CD14-positive monocyte (primary cell): ENCODE measurements at regions not wholly inside any gene's neighbourhood (a gene's known extent, or its start where the extent isn't known, plus 50 kb on each side); places are given as distances from the start of the nearest gene placed in this dataset.

ENCODE experiments used
- DNase-seq, 3 donors: peaks; one replicate each; pipeline ENCODE4 v3.0.0-alpha.2; 2011 to 2022
- H2AFZ ChIP-seq: 2 replicates; pipeline ENCODE4 v1.6.0; 2012; ENCODE audit warnings: mild to moderate bottlenecking, low read depth, low read length, inconsistent platforms; ENCODE audit not compliant: insufficient read depth, poor library complexity, severe bottlenecking
- H3K27ac ChIP-seq, 2 donors: 1 replicate in 1 of 2; 2 replicates in 1 of 2; pipeline ENCODE4 v1.5.1; 2012 to 2013; ENCODE audit warnings: low read length in 2 of 2, control low read depth in 1 of 2, inconsistent platforms in 1 of 2, low read depth in 1 of 2, mild to moderate bottlenecking in 1 of 2
- H3K27me3 ChIP-seq, 2 donors: one replicate each; pipeline versions ENCODE4 v1.6.0 to v1.6.1; 2011 to 2013; ENCODE audit warnings: low read length in 2 of 2; ENCODE audit not compliant: control insufficient read depth in 2 of 2, insufficient read depth in 2 of 2
- H3K36me3 ChIP-seq, 2 donors: replicated peaks in 1 of 2; 1 replicate in 1 of 2; 2 replicates in 1 of 2; pipeline versions ENCODE4 v1.5.1 to v1.6.1; 2012 to 2013; ENCODE audit warnings: low read length in 2 of 2, control low read depth in 1 of 2, inconsistent platforms in 1 of 2, mild to moderate bottlenecking in 1 of 2; ENCODE audit not compliant: insufficient read depth in 2 of 2, control insufficient read depth in 1 of 2
- H3K4me1 ChIP-seq, 2 donors: 1 replicate in 1 of 2; 2 replicates in 1 of 2; pipeline versions ENCODE4 v1.5.1 to v1.6.1; 2012 to 2013; ENCODE audit warnings: low read length in 2 of 2, control low read depth in 1 of 2, inconsistent platforms in 1 of 2, mild to moderate bottlenecking in 1 of 2, moderate library complexity in 1 of 2; ENCODE audit not compliant: insufficient read depth in 2 of 2, control insufficient read depth in 1 of 2
- H3K4me2 ChIP-seq: replicated peaks from 2 replicates; pipeline ENCODE3; 2012; ENCODE audit warnings: low read length, moderate library complexity, mild to moderate bottlenecking; ENCODE audit not compliant: poor library complexity, severe bottlenecking; ENCODE audit errors: extremely low read depth
- H3K4me3 ChIP-seq, 3 experiments: fragments of 200-600 bp in 1 of 3; sonication (generic) in 1 of 3; replicated peaks in 1 of 3; 1 replicate in 2 of 3; 2 replicates in 1 of 3; pipeline ENCODE4 v1.5.1; 2011 to 2013; ENCODE audit warnings: low read length in 3 of 3, mild to moderate bottlenecking in 3 of 3, control low read depth in 2 of 3, low read depth in 2 of 3, inconsistent platforms in 1 of 3, moderate library complexity in 1 of 3
- H3K79me2 ChIP-seq: 2 replicates; pipeline ENCODE4 v1.6.0; 2012; ENCODE audit warnings: mild to moderate bottlenecking, control low read depth, inconsistent platforms, low read length, moderate library complexity; ENCODE audit not compliant: insufficient read depth
- H3K9ac ChIP-seq: 2 replicates; pipeline ENCODE4 v1.6.0; 2017; ENCODE audit warnings: low read length, mild to moderate bottlenecking; ENCODE audit not compliant: insufficient read depth, poor library complexity, severe bottlenecking
- H3K9me3 ChIP-seq, 2 donors: replicated peaks in 1 of 2; 1 replicate in 1 of 2; 2 replicates in 1 of 2; pipeline versions ENCODE4 v1.5.1 to v1.6.1; 2012 to 2013; ENCODE audit warnings: low read length in 2 of 2, control low read depth in 1 of 2; ENCODE audit not compliant: control insufficient read depth in 1 of 2, insufficient read depth in 1 of 2
- H4K20me1 ChIP-seq: 2 replicates; pipeline ENCODE4 v1.6.0; 2012; ENCODE audit warnings: mild to moderate bottlenecking, low read length, control low read depth, moderate library complexity; ENCODE audit not compliant: insufficient read depth
- H3K27ac Mint-ChIP-seq, 7 donors: one replicate each; pipeline ENCODE4 v1.8.0; 2020; ENCODE audit warnings: mild to moderate bottlenecking in 7 of 7, mixed read lengths in 7 of 7, moderate library complexity in 6 of 7, inconsistent platforms in 2 of 7
- H3K27me3 Mint-ChIP-seq, 3 donors: one replicate each; pipeline ENCODE4 v1.8.0; 2021 to 2022; ENCODE audit warnings: low read depth in 3 of 3, mild to moderate bottlenecking in 3 of 3, mixed read lengths in 3 of 3, moderate library complexity in 3 of 3, inconsistent platforms in 1 of 3
- H3K36me3 Mint-ChIP-seq, 2 donors: one replicate each; pipeline ENCODE4 v1.8.0; 2020; ENCODE audit warnings: mixed read lengths in 2 of 2, inconsistent platforms in 1 of 2, mild to moderate bottlenecking in 1 of 2
- H3K4me1 Mint-ChIP-seq: one replicate; pipeline ENCODE4 v1.8.0; 2020; ENCODE audit warnings: mild to moderate bottlenecking, mixed read lengths
- H3K4me3 Mint-ChIP-seq, 2 donors: one replicate each; pipeline ENCODE4 v1.8.0; 2020; ENCODE audit warnings: mild to moderate bottlenecking in 2 of 2, mixed read lengths in 2 of 2, moderate library complexity in 1 of 2
- H3K9me3 Mint-ChIP-seq, 7 donors: one replicate each; pipeline ENCODE4 v1.8.0; 2020 to 2022; ENCODE audit warnings: mixed read lengths in 7 of 7, mild to moderate bottlenecking in 6 of 7, moderate library complexity in 6 of 7, inconsistent platforms in 2 of 7
- WGBS: methylation state at CpG from one replicate; pipeline ENCODE4 v1.1.5; 2013; ENCODE audit warnings: missing lambda C conversion rate; ENCODE audit not compliant: insufficient coverage; 5-methylcytosine and 5-hydroxymethylcytosine counted together
- intact Hi-C, 2 donors: fragments of 100-400 bp; cut with micrococcal nuclease; formaldehyde crosslinking; loops; one replicate each; pipeline versions ENCODE4 v1.15.0 to v1.15.1; 2023
- TF ChIP-seq, protein P1 (sequence below): fragments of 200-600 bp; IDR thresholded peaks from one replicate; pipeline ENCODE4 v1.8.0; 2022; ENCODE audit warnings: antibody characterized with exemption, mild to moderate bottlenecking

DNA sequence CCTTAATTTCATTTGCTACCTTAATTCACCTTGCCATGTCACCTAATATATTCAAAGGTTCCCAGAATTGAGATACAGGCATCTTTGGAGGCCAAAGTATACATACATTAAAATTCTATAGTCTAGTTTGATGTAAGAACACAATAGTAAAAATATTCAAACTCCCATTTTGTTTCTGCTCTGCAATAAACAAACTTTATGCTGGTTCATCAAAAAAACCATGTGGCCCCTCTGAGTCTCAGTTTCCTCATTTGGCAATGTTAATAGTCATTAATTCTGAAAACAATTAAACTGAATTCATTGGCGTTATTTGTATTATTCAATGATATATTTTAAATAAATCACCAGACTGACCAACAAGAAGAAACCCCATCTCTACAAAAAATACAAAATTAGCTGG, 639.4 kb upstream of the INTU start:
- DNase-seq = no peak
- H3K4me3 Mint-ChIP-seq = no peak overlapping the region
- TF ChIP-seq, protein P1, sequence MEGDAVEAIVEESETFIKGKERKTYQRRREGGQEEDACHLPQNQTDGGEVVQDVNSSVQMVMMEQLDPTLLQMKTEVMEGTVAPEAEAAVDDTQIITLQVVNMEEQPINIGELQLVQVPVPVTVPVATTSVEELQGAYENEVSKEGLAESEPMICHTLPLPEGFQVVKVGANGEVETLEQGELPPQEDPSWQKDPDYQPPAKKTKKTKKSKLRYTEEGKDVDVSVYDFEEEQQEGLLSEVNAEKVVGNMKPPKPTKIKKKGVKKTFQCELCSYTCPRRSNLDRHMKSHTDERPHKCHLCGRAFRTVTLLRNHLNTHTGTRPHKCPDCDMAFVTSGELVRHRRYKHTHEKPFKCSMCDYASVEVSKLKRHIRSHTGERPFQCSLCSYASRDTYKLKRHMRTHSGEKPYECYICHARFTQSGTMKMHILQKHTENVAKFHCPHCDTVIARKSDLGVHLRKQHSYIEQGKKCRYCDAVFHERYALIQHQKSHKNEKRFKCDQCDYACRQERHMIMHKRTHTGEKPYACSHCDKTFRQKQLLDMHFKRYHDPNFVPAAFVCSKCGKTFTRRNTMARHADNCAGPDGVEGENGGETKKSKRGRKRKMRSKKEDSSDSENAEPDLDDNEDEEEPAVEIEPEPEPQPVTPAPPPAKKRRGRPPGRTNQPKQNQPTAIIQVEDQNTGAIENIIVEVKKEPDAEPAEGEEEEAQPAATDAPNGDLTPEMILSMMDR = no peak
- H3K4me1 ChIP-seq = no peaks in the 10 kb centered on the region
- H3K4me2 ChIP-seq = no peak overlapping the region
- H4K20me1 ChIP-seq = no peaks in the 10 kb centered on the region
- H3K4me3 ChIP-seq = no peak overlapping the region
- no peaks in the 10 kb centered on the region for H3K36me3 ChIP-seq
- H3K9me3 ChIP-seq = peaks cover 6 to 9% of the 10 kb centered on the region in 2 donors
- H3K9me3 Mint-ChIP-seq = peaks cover 0 to 13% (median 4%) of the 10 kb centered on the region in 7 donors
- H3K27ac Mint-ChIP-seq = no peak overlapping the region
- intact Hi-C loops = no loop called here
- no peaks in the 10 kb centered on the region for H3K4me1 Mint-ChIP-seq
- no peak overlapping the region for H3K9ac ChIP-seq
- H3K27me3 ChIP-seq = no peaks in the 10 kb centered on the region
- no CpG with 5 or more reads among the region's 1 CpG for WGBS
- H3K27me3 Mint-ChIP-seq = no peaks in the 10 kb centered on the region
- H3K36me3 Mint-ChIP-seq = no peaks in the 10 kb centered on the region
- no peak overlapping the region for H2AFZ ChIP-seq
- no peak overlapping the region for H3K27ac ChIP-seq
- no peaks in the 10 kb centered on the region for H3K79me2 ChIP-seq

DNA sequence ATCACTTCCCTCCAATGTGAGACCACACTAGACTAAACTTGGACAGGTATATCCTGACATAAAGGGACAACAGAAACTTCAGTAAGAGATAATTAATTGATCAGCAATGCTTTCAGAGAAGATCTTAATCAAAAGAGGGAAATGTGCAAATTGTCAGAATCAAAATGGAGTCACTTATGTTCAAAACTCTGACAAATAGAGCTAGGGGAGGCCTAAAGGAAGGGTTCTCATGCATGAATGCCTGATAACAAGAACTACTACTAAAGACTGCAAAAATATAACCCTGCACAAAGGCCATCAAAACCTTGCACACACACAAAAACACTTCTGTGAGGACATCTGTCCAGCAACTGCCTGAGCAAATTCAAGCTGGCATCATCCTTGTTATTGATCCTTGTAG, 637.5 kb upstream of the INTU start:
- H3K36me3 ChIP-seq = no peaks in the 10 kb centered on the region
- H3K9me3 ChIP-seq = peaks cover 5 to 9% of the 10 kb centered on the region in 2 donors
- DNase-seq = no peak
- H2AFZ ChIP-seq = no peak overlapping the region
- H3K27me3 ChIP-seq = no peaks in the 10 kb centered on the region
- H3K79me2 ChIP-seq = no peaks in the 10 kb centered on the region
- Mint-ChIP-seq H3K36me3 (no peaks in the 10 kb centered on the region), H3K9me3 (peaks cover 0 to 6% (median 0%) of the 10 kb centered on the region in 7 donors), H3K27ac (no peak overlapping the region), H3K4me1 (no peaks in the 10 kb centered on the region), H3K27me3 (no peaks in the 10 kb centered on the region), H3K4me3 (no peak overlapping the region)
- TF ChIP-seq, protein P1 = no peak
- H3K27ac ChIP-seq = no peak overlapping the region
- no peaks in the 10 kb centered on the region for H3K4me1 ChIP-seq
- H3K9ac ChIP-seq = no peak overlapping the region
- H3K4me3 ChIP-seq = no peak overlapping the region
- H4K20me1 ChIP-seq = no peaks in the 10 kb centered on the region
- no peak overlapping the region for H3K4me2 ChIP-seq
- intact Hi-C loops = no loop called here
